ENCODE measurements at regions not wholly inside any gene's neighbourhood (a gene's known extent, or its start where the extent isn't known, plus 50 kb on each side); places are given as distances from the start of the nearest gene placed in this dataset.

- no peak for TF ChIP-seq POLR2AphosphoS5 (IDR thresholded peaks at IDR 0.05; ENCODE audit: low read depth)
- no peak for TF ChIP-seq CTCF (IDR thresholded peaks at IDR 0.05; ENCODE audit: insufficient read depth, low read length)
Observed at GRCh38 chr2:128585706-128586105, 267.0 kb upstream of the HS6ST1 start.

All from HL-60 (cell line).